COLO668 (cell line): ENCODE measurements at regions not wholly inside any gene's neighbourhood (a gene's known extent, or its start where the extent isn't known, plus 50 kb on each side); places are given as distances from the start of the nearest gene placed in this dataset.

ENCODE experiments used
- DNase-seq: peaks from one replicate; lab custom pipeline; 2025; ENCODE audit not compliant: unreplicated experiment; lab: John Stamatoyannopoulos, UW

GRCh38 chr11:80502511-80502910 is 1061.7 kb upstream of the TENM4 start:
- no peak for DNase-seq

DNA sequence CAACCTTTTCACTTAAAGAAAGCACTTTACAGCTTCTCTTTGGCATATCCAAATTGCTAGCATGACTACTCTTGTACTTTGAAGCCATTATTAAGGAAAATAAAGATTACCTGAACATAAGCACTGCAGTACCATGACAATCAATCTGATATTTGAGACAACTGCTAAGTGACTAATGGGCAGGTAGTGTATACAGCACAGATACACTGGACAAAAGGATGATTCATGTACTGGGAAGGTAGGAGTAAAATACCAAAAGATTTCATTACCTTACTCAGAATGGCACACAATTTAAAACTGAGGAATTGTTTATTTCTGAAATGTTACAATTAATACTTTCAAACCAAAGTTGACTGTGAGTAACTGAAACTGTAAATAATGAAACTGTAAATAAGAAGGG is 1054.3 kb upstream of the TENM4 start:
- no peak for DNase-seq

GRCh38 chr11:80487952-80488351 is 1047.1 kb upstream of the TENM4 start:
- DNase-seq: no peak

GRCh38 chr11:80486678-80487077 is 1045.8 kb upstream of the TENM4 start:
- DNase-seq: no peak

DNA sequence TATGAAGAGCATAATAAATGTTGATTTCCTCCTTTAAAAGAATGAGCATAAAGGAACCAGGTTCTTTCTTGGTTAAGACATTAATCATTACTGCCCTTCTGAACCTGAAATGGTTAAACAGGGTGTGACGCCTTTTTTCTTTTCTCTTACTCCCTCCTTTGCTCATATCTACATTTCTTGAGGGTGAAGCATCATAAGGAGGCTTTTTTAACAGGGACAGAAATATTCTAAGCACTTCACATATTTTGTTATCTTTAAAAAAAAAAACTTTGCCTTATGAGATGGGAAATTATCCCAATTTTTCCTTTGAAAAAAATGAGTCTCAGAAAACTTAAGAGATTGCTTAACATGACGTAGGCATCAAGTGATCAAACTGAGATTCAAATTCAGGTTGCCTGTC is 1036.3 kb upstream of the TENM4 start:
- DNase-seq: no peak

GRCh38 chr11:80473562-80473961 is 1032.7 kb upstream of the TENM4 start:
- no peak for DNase-seq

DNA sequence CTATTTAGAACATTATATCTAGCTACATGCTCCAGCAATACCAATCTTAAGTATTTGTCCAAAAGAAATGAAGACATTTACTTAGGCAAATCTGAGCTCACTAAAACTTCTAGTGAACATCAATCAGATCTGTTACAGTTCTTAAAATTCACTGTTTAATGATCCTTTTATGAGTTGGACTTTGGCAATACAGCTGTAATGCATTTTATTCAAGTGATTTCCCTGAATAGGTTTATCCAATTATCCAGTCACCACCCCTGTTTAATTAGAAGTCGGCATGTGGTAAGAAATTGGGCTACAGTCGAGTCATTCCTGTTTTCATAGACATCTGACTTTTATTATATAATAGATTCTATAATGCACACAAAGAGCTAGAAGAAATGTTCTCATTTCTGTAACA is 1029.0 kb upstream of the TENM4 start:
- DNase-seq: no peak

- DNase-seq: no peak
Measured at GRCh38 chr11:80466570-80466969, 1025.7 kb upstream of the TENM4 start.

GRCh38 chr11:80462211-80462610 is 1021.4 kb upstream of the TENM4 start:
- no peak for DNase-seq

DNA sequence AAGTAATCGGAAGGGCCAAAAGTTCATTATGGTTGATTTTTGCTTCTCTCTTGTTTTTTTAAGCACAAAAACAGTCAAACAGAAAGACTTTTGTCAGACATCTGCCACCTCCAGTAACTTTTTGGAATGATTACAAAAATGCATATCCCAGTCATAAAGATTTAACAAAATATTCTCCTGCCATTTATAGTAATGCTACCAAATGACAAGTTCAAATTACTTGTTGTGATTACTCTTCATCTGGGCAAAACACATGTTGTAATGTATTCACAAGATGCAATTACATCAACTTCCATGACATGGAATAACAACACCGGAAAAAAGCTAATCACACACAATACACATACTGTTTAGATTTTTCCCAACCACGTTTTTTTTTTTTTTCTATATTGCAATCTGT is 1017.5 kb upstream of the TENM4 start:
- no peak for DNase-seq

DNA sequence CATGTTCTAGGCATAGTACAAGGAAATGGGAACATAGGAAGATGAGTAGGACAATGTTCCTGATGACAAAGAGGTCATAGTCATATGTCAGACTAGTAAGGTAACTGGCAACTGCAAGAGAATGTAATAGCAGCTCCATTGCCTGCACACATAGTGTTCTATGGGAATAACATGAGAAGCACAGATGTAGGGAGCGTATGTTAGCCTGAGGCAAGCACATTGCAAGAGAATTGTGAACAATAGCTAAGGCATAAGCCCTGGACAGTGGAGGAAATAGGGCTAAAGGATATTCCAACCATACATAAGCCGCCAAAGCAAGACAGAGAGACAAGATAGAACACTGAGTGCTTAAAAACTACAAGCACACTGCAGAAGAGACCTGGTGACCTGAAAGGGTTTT is 1017.0 kb upstream of the TENM4 start:
- DNase-seq: no peak

GRCh38 chr11:80455818-80456217 is 1015.0 kb upstream of the TENM4 start:
- DNase-seq: no peak

GRCh38 chr11:80451105-80451504 is 1010.3 kb upstream of the TENM4 start:
- DNase-seq: no peak

DNA sequence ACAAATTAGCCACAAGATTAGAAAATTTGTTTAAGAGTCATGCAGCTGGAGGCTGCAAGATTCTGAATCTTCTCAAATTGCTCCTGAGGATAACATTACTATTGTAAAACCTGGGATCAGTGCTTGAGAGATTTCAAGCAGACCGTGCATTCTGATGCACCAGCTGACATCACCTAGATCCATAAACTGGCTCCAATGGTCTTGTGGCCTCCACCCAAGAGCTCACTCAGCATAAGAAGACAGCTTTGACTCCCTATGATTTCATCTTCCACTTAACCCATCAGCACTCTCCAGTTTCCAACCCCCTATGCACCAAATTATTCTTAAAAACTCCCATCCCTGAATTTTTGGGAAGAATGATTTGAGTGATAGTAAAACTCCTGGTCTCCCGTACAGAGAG is 1007.9 kb upstream of the TENM4 start:
- DNase-seq: no peak

DNA sequence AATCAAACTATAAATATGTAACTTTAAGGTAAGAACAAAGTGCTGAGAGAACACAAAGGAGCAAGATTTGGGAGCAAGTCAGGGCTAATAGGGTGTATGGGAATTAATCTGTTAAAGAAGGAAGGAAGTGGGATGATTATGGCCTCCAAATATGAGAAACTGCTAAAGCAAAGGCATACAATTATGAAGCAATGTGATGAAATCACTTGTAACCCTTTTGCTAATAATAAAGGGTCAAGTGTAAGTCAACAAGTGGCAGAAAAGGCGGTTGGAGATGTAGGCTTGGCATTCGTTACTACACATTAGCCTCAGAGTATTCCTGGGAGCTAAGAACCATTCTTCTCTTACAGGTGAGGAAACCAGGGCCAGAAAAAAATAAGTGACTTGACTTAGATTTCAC is 1002.3 kb upstream of the TENM4 start:
- no peak for DNase-seq

DNA sequence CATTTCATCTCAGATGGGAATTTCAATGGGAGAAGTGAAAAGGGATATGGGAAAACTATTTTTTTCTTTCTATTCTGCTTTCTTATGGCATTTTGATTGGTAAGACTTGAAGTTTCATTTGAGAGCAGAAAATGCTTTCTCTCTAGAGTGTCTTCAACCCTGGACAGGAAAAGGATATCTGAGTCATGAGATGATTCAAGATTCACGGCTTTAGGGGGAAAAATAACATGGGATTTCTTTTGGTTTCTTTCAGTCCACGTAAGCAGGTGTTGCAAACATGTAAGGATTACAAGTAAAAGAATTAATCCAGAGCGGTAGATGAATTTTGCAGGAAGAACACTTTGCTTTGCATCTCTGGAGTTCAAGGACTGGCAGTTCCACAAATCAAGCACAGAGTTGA is 1001.0 kb upstream of the TENM4 start:
- DNase-seq: no peak

DNA sequence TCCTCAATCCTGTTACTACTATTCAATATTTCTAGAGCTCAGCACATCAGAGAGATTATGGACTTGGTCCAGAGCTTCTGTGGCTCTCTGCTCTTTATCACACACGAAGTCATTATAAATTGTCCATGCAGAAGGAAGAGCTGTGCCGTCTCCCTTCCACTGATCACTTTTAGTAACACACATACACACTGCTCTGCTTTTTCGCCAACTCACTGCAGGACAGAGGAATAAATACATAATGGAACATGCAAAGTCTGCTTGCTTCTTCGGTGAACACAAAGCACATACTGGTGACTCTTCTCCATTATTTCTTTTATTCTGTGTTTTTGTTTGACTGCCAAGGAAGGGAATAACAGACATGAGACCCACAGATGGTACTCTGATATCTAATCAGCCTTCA is 1000.0 kb upstream of the TENM4 start:
- DNase-seq: no peak

DNA sequence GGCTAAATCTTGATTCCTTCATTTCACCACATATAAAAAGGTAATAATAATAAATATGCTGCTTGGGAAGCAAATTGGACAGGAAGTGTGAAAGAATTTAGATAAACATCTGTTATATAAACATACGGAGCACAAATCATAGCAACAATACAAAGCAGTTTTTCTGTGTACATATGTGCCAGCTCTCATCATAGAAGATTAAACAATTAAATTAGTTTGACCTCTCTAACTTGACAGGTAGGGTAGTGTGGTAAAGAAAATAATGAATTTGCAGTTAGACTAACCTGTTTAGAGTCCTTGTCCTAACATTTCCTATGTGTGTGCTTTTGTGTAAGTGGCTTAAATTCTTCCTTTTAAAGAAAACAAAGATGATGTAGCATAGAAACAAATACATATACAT is 995.7 kb upstream of the TENM4 start:
- no peak for DNase-seq

- no peak for DNase-seq
Measured at GRCh38 chr11:80435345-80435744, 994.5 kb upstream of the TENM4 start.

GRCh38 chr11:80432057-80432456 is 991.2 kb upstream of the TENM4 start:
- DNase-seq: no peak

DNA sequence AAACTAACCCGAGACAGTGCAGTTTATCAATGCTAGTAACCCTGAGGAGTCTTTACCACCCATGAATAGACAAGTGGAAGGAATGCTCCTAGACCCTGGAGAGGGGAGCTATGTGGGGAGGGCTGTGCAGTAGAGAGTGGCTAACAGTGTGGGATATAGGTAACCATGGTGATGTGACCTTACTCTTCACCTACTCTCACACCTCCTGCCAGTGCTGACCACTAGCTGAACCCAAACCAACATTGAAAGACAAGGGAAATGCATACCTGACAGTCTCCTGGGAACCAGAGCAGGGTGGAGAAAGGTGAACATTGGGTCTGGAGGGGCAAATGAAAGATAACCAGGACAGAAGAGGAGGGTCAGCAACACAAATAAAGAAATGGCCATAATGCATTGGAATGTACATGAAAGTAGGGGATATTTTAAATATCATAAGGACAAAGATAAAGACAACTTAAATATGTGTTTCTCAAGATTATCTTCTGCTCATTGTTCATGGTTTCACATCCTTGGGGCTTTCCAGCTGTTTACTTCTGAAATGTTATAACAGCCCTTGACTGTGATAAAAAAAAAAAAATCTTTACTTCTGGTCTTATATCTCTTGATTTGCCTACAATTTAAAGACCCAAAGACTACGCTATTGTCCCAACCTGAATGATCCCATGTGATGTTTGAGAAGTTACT is 983.3 kb upstream of the TENM4 start:
- no peak for DNase-seq

DNA sequence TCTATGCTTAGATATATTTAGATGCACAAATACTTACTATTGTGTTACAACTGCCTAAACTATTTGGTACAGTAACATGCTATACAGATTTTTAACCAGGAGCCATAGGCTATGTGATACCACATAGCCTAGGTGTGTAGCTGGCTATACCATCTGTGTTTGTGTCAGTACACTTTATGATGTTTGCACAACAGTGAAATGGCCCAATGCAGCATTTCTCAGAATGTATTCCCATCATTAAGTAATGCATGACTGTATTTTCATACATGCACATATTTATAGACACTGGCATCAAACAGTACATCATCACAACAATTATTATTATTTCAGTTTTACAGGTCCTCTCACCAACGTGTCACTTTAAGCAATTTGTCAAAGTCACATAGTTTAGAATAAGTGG is 979.5 kb upstream of the TENM4 start:
- DNase-seq: no peak

DNA sequence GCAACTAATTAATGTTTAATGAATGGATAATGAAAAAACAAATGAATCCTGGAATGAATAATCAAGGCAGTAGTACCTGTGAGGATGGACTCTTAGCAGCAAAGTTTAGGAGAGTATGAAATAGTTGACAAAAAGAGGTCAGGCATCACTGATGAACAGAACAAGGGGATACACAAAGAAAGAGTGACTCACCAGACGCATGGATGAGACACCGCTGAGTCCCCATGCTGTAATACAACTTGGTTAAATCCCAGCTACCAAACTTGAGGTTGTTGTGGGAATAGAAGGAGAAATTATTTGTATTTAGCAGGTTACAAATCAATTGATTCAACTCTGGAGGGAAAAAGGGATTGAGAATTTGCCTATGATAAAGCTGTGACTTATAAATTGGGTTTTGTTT is 976.9 kb upstream of the TENM4 start:
- DNase-seq: no peak

DNA sequence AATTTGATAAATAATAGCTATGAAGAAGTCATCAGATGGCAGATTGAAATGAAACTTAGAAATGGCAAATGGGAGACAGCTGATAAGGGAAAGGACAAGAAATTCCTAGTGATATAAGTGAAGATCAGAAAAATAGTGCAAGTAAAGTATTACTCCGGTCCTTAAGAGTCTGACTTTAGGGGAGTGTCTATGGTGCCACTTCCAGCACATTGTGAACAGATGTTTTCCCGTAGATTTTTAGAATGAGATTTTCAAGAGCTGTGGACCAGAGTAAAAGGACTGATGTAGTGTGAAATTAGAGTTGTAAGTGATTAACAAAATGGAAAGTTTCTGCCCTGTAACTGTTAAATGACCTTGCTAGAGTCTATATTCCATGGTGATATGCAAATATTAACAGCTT is 974.8 kb upstream of the TENM4 start:
- no peak for DNase-seq
